ENCODE measurements at regions not wholly inside any gene's neighbourhood (a gene's known extent, or its start where the extent isn't known, plus 50 kb on each side); places are given as distances from the start of the nearest gene placed in this dataset.
"Not testable (repeated sequence)": the region's sequence is repeated elsewhere in the genome, so short reads cannot be mapped to it uniquely, and the experiment has no call there.

DNA sequence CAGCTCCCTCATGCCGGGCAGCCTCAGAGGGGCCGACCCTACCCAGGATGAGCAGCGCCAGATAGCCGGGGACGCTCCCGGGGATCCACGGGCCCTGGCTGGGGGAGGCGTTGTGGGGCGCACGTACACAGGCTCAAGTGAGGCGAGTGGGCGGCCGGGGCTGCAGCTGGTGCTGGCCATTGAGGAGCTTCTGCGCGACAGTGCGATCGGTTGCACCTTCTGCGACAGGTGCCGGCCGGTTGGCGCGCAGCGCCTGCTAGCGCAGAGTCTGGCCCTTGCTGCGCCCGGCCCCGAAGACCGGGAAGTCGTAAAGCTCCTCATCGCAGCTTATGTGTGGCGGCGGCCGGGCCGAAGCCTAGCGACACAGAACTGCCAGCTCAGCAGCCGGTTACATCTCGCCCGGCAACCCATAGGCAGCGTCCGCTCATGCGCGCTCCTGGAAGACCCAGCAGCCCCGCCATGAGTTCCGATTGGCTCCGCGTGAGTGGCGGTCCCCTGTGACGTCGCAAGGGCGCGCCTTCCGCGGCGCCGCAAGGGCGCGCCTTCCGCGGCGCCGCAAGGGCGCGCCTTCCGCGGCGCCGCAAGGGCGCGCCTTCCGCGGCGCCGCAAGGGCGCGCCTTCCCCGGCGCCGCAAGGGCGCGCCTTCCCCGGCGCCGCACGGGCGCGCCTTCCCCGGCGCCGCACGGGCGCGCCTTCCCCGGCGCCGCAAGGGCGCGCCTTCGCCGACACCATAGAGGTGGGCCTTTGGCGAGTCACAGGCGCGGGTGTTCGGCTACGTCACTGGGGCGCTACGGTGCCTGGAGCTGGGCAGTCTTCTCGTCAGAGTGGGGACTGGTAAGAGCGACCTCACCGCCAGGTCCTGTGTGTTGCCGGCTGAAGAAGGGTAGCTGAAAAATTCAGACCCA lies 308.6 kb downstream of the ZNF37A start:
- H3K9me3 ChIP-seq (ENCODE audit: insufficient read depth in 2 of 2, low read depth in 1 of 2, low read length in 1 of 2), result peaks cover 0 to 25% of the 10 kb centered on the region in 2 experiments; a peak in 2 of 4 replicates
- H3K23ac ChIP-seq (ENCODE audit: insufficient read length); H4K5ac ChIP-seq (ENCODE audit: insufficient read length, low read depth, low read length); H3K18ac ChIP-seq (ENCODE audit: extremely low read depth, low read length); H3K4ac ChIP-seq (replicated peaks; ENCODE audit: insufficient read length, low read depth, low read length); H2BK5ac ChIP-seq (ENCODE audit: low read depth, low read length); H3K23me2 ChIP-seq (ENCODE audit: low read depth, low read length); H2BK20ac ChIP-seq (ENCODE audit: low read length); H2AFZ ChIP-seq (ENCODE audit: low read length); H3K9ac ChIP-seq (replicated peaks in 1 of 4; ENCODE audit: extremely low read depth in 1 of 4, low read depth in 3 of 4, low read length in 3 of 4); H3K79me2 ChIP-seq (ENCODE audit: control insufficient read depth in 1 of 2, insufficient read depth in 2 of 2, low read length in 2 of 2); H4K91ac ChIP-seq (replicated peaks; ENCODE audit: insufficient read length, low read length); H3K4me3 ChIP-seq (ENCODE audit: extremely low read depth in 1 of 4, insufficient read depth in 2 of 4, low read depth in 3 of 4, low read length in 4 of 4); H3K14ac ChIP-seq (ENCODE audit: insufficient read length); H2BK12ac ChIP-seq (ENCODE audit: low read depth, low read length); H4K8ac ChIP-seq (ENCODE audit: extremely low read depth, insufficient read depth, low read length); FAIRE-seq; H3K36me3 ChIP-seq (ENCODE audit: control insufficient read depth in 2 of 4, insufficient read depth in 4 of 4, low read length in 3 of 4); H4K20me1 ChIP-seq (replicated peaks in 1 of 2; ENCODE audit: control insufficient read depth in 1 of 2, insufficient read depth in 2 of 2, low read length in 2 of 2); CTCF ChIA-PET (ENCODE audit: partially characterized antibody); H3K27ac ChIP-seq (ENCODE audit: low read depth, low read length); H3K4me2 ChIP-seq (ENCODE audit: insufficient read depth in 1 of 2, low read depth in 2 of 2, low read length in 2 of 2); H3K27me3 ChIP-seq (replicated peaks in 1 of 4; ENCODE audit: control insufficient read depth in 3 of 4, extremely low read depth in 1 of 4, insufficient read depth in 3 of 4, low read length in 3 of 4); H2BK120ac ChIP-seq (replicated peaks; ENCODE audit: low read depth, low read length); POLR2A ChIA-PET (ENCODE audit: partially characterized antibody); H2AK5ac ChIP-seq (ENCODE audit: low read depth, low read length); H2BK15ac ChIP-seq (ENCODE audit: low read length); H3K79me1 ChIP-seq (ENCODE audit: low read depth, low read length); H3K56ac ChIP-seq (replicated peaks; ENCODE audit: insufficient read length, low read depth, low read length); H3K4me1 ChIP-seq (replicated peaks in 1 of 4; ENCODE audit: control insufficient read depth in 3 of 4, insufficient read depth in 4 of 4, low read length in 3 of 4): not testable (repeated sequence)
- peak in 1 of 2 experiments; percentile 69 for DNase-seq (ENCODE audit: low read depth in 1 of 2, low spot score in 2 of 2)
- WGBS, 2 experiments (ENCODE audit: extremely low coverage in 1 of 2, insufficient coverage in 1 of 2, insufficient read length in 1 of 2, insufficient replicate concordance in 2 of 2, low coverage in 1 of 2, low lambda C conversion rate in 2 of 2, missing lambda C conversion rate in 1 of 2), result 96% methylated on average over 25 of the region's 110 CpGs; no CpG with 5 or more reads in 1 of the 2 experiments
